ENCODE measurements at regions not wholly inside any gene's neighbourhood (a gene's known extent, or its start where the extent isn't known, plus 50 kb on each side); places are given as distances from the start of the nearest gene placed in this dataset.

- no peaks in the 10 kb centered on the region for H3K4me1 ChIP-seq (ENCODE audit: control insufficient read depth in 1 of 2, insufficient read depth in 2 of 2, low read length in 2 of 2)
- H3K27me3 ChIP-seq (ENCODE audit: control insufficient read depth in 1 of 2, insufficient read depth in 2 of 2, low read length in 1 of 2) = no peaks in the 10 kb centered on the region
- 37 to 40% methylated on average over 5 of the region's 5 CpGs for WGBS, 2 donors
- no peak for DNase-seq
- intact Hi-C loops (cut with DNase I) = no loop called here
- H3K36me3 ChIP-seq (ENCODE audit: control insufficient read depth in 1 of 2, insufficient read depth in 2 of 2, low read length in 1 of 2) = no peaks in the 10 kb centered on the region
- no peak overlapping the region for H3K4me3 ChIP-seq (ENCODE audit: low read length in 2 of 2)
- H3K27ac ChIP-seq (ENCODE audit: low read depth in 1 of 2, low read length in 2 of 2) = no peak overlapping the region
- H3K9me3 ChIP-seq (ENCODE audit: control insufficient read depth, low read length) = no peaks in the 10 kb centered on the region
- no peak for ATAC-seq (ENCODE audit: low FRiP score)
These were observed 326.3 kb downstream of the BMP4 start for GRCh38 chr14:53630336-53630735.

DNA sequence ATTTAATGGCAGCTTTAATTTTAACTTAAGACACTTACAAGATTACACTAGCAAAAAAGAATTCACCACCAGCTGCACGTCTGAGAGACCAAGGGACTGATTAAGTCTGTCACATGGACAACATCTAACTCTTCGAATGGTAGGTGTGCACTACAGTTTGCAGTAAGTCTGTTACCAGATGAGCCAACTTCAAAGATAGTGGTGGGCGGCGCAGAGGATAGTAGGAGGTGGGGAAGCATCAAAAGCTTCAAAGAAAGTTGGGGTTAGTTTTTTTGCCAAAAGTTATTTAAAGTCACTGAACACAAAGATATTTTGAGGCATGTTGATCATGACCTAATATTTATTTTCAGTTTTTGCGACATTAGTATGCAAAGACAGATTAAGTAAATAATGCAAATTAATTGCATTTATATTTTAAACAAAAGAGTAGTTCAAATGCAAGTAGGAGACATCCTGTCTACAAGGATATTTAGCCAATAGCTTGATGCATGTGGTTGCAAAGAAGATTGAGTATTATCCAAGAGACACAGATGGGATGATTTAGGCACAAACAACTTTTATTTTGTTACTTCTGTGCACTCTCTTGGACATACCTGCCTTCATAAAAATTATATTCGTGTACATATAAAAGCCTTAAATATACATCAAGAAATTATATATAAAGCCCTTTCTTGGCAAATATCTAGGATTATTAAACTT lies 327.7 kb downstream of the BMP4 start:
- no peaks in the 10 kb centered on the region for H3K36me3 ChIP-seq (ENCODE audit: control insufficient read depth in 1 of 2, insufficient read depth in 2 of 2, low read length in 1 of 2)
- DNase-seq (no peak), ATAC-seq (ENCODE audit: low FRiP score) (no peak)
- no peaks in the 10 kb centered on the region for H3K27me3 ChIP-seq (ENCODE audit: control insufficient read depth in 1 of 2, insufficient read depth in 2 of 2, low read length in 1 of 2)
- no peaks in the 10 kb centered on the region for H3K4me1 ChIP-seq (ENCODE audit: control insufficient read depth in 1 of 2, insufficient read depth in 2 of 2, low read length in 2 of 2)
- intact Hi-C loops (cut with DNase I) = no loop called here
- no peaks in the 10 kb centered on the region for H3K9me3 ChIP-seq (ENCODE audit: control insufficient read depth, low read length)
- H3K27ac ChIP-seq (ENCODE audit: low read depth in 1 of 2, low read length in 2 of 2) = no peak overlapping the region
- H3K4me3 ChIP-seq (ENCODE audit: low read length in 2 of 2) = no peak overlapping the region
- WGBS, 2 donors = 65% methylated on average over 6 of the region's 6 CpGs

- intact Hi-C loops (cut with DNase I) = no loop called here
- DNase-seq = no peak
- no peaks in the 10 kb centered on the region for H3K27me3 ChIP-seq (ENCODE audit: control insufficient read depth in 1 of 2, insufficient read depth in 2 of 2, low read length in 1 of 2)
- H3K27ac ChIP-seq (ENCODE audit: low read depth in 1 of 2, low read length in 2 of 2) = no peak overlapping the region
- H3K4me3 ChIP-seq (ENCODE audit: low read length in 2 of 2) = no peak overlapping the region
- ATAC-seq (ENCODE audit: low FRiP score) = no peak
- WGBS, 2 donors = 67 to 69% methylated on average over 1 of the region's 1 CpG
- H3K36me3 ChIP-seq (ENCODE audit: control insufficient read depth in 1 of 2, insufficient read depth in 2 of 2, low read length in 1 of 2) = no peaks in the 10 kb centered on the region
- H3K9me3 ChIP-seq (ENCODE audit: control insufficient read depth, low read length) = no peaks in the 10 kb centered on the region
- H3K4me1 ChIP-seq (ENCODE audit: control insufficient read depth in 1 of 2, insufficient read depth in 2 of 2, low read length in 2 of 2) = no peaks in the 10 kb centered on the region
These were observed 328.4 kb downstream of the BMP4 start for GRCh38 chr14:53628261-53628660.

- Histone ChIP-seq H3K9me3 (ENCODE audit: control insufficient read depth, low read length) (no peaks in the 10 kb centered on the region), H3K4me1 (ENCODE audit: control insufficient read depth in 1 of 2, insufficient read depth in 2 of 2, low read length in 2 of 2) (no peaks in the 10 kb centered on the region), H3K36me3 (ENCODE audit: control insufficient read depth in 1 of 2, insufficient read depth in 2 of 2, low read length in 1 of 2) (no peaks in the 10 kb centered on the region), H3K27ac (ENCODE audit: low read depth in 1 of 2, low read length in 2 of 2) (no peak overlapping the region), H3K4me3 (ENCODE audit: low read length in 2 of 2) (no peak overlapping the region), H3K27me3 (ENCODE audit: control insufficient read depth in 1 of 2, insufficient read depth in 2 of 2, low read length in 1 of 2) (no peaks in the 10 kb centered on the region)
- DNase-seq (no peak), ATAC-seq (ENCODE audit: low FRiP score) (no peak)
- WGBS, 2 donors = 87 to 93% methylated on average over 2 of the region's 2 CpGs
- intact Hi-C loops (cut with DNase I) = no loop called here
These were observed 329.9 kb downstream of the BMP4 start for GRCh38 chr14:53626761-53627160.

- H3K27me3 ChIP-seq (ENCODE audit: control insufficient read depth in 1 of 2, insufficient read depth in 2 of 2, low read length in 1 of 2) = no peaks in the 10 kb centered on the region
- H3K27ac ChIP-seq (ENCODE audit: low read depth in 1 of 2, low read length in 2 of 2) = no peak overlapping the region
- no peaks in the 10 kb centered on the region for H3K9me3 ChIP-seq (ENCODE audit: control insufficient read depth, low read length)
- H3K4me3 ChIP-seq (ENCODE audit: low read length in 2 of 2) = no peak overlapping the region
- DNase-seq (no peak), ATAC-seq (ENCODE audit: low FRiP score) (no peak)
- intact Hi-C loops (cut with DNase I) = no loop called here
- H3K4me1 ChIP-seq (ENCODE audit: control insufficient read depth in 1 of 2, insufficient read depth in 2 of 2, low read length in 2 of 2) = no peaks in the 10 kb centered on the region
- 89 to 93% methylated on average over 3 of the region's 3 CpGs for WGBS, 2 donors
- H3K36me3 ChIP-seq (ENCODE audit: control insufficient read depth in 1 of 2, insufficient read depth in 2 of 2, low read length in 1 of 2) = no peaks in the 10 kb centered on the region
These were observed 334.2 kb downstream of the BMP4 start for GRCh38 chr14:53622447-53622846.

GRCh38 chr14:53621921-53622320 lies 334.7 kb downstream of the BMP4 start:
- no peaks in the 10 kb centered on the region for H3K27me3 ChIP-seq (ENCODE audit: control insufficient read depth in 1 of 2, insufficient read depth in 2 of 2, low read length in 1 of 2)
- intact Hi-C loops (cut with DNase I) = no loop called here
- H3K4me1 ChIP-seq (ENCODE audit: control insufficient read depth in 1 of 2, insufficient read depth in 2 of 2, low read length in 2 of 2) = no peaks in the 10 kb centered on the region
- H3K36me3 ChIP-seq (ENCODE audit: control insufficient read depth in 1 of 2, insufficient read depth in 2 of 2, low read length in 1 of 2) = no peaks in the 10 kb centered on the region
- no peak overlapping the region for H3K27ac ChIP-seq (ENCODE audit: low read depth in 1 of 2, low read length in 2 of 2)
- H3K4me3 ChIP-seq (ENCODE audit: low read length in 2 of 2) = no peak overlapping the region
- no peak for DNase-seq
- H3K9me3 ChIP-seq (ENCODE audit: control insufficient read depth, low read length) = no peaks in the 10 kb centered on the region
- ATAC-seq (ENCODE audit: low FRiP score) = no peak
- 45 to 53% methylated on average over 2 of the region's 2 CpGs for WGBS, 2 donors

GRCh38 chr14:53621433-53621832 lies 335.2 kb downstream of the BMP4 start:
- H3K36me3 ChIP-seq (ENCODE audit: control insufficient read depth in 1 of 2, insufficient read depth in 2 of 2, low read length in 1 of 2) = no peaks in the 10 kb centered on the region
- intact Hi-C loops (cut with DNase I) = no loop called here
- WGBS, 2 donors = 94 to 96% methylated on average over 3 of the region's 3 CpGs
- ATAC-seq (ENCODE audit: low FRiP score) = no peak
- H3K9me3 ChIP-seq (ENCODE audit: control insufficient read depth, low read length) = no peaks in the 10 kb centered on the region
- H3K4me1 ChIP-seq (ENCODE audit: control insufficient read depth in 1 of 2, insufficient read depth in 2 of 2, low read length in 2 of 2) = no peaks in the 10 kb centered on the region
- no peak for DNase-seq
- H3K4me3 ChIP-seq (ENCODE audit: low read length in 2 of 2) = no peak overlapping the region
- H3K27me3 ChIP-seq (ENCODE audit: control insufficient read depth in 1 of 2, insufficient read depth in 2 of 2, low read length in 1 of 2) = no peaks in the 10 kb centered on the region
- H3K27ac ChIP-seq (ENCODE audit: low read depth in 1 of 2, low read length in 2 of 2) = no peak overlapping the region

- no peak for ATAC-seq (ENCODE audit: low FRiP score)
- intact Hi-C loops (cut with DNase I) = no loop called here
- Histone ChIP-seq H3K4me1 (ENCODE audit: control insufficient read depth in 1 of 2, insufficient read depth in 2 of 2, low read length in 2 of 2) (no peaks in the 10 kb centered on the region), H3K9me3 (ENCODE audit: control insufficient read depth, low read length) (no peaks in the 10 kb centered on the region), H3K4me3 (ENCODE audit: low read length in 2 of 2) (no peak overlapping the region), H3K27me3 (ENCODE audit: control insufficient read depth in 1 of 2, insufficient read depth in 2 of 2, low read length in 1 of 2) (no peaks in the 10 kb centered on the region), H3K27ac (ENCODE audit: low read depth in 1 of 2, low read length in 2 of 2) (no peak overlapping the region), H3K36me3 (ENCODE audit: control insufficient read depth in 1 of 2, insufficient read depth in 2 of 2, low read length in 1 of 2) (no peaks in the 10 kb centered on the region)
- no peak for DNase-seq
- 87 to 93% methylated on average over 1 of the region's 1 CpG for WGBS, 2 donors
These were observed 335.7 kb downstream of the BMP4 start for GRCh38 chr14:53620890-53621289.

- intact Hi-C loops (cut with DNase I) = no loop called here
- Histone ChIP-seq H3K27me3 (ENCODE audit: control insufficient read depth in 1 of 2, insufficient read depth in 2 of 2, low read length in 1 of 2) (no peaks in the 10 kb centered on the region), H3K4me3 (ENCODE audit: low read length in 2 of 2) (no peak overlapping the region), H3K9me3 (ENCODE audit: control insufficient read depth, low read length) (no peaks in the 10 kb centered on the region), H3K4me1 (ENCODE audit: control insufficient read depth in 1 of 2, insufficient read depth in 2 of 2, low read length in 2 of 2) (no peaks in the 10 kb centered on the region), H3K36me3 (ENCODE audit: control insufficient read depth in 1 of 2, insufficient read depth in 2 of 2, low read length in 1 of 2) (no peaks in the 10 kb centered on the region), H3K27ac (ENCODE audit: low read depth in 1 of 2, low read length in 2 of 2) (no peak overlapping the region)
- 20 to 26% methylated on average over 2 of the region's 2 CpGs for WGBS, 2 donors
- no peak for DNase-seq
- ATAC-seq (ENCODE audit: low FRiP score) = no peak
These were observed 336.3 kb downstream of the BMP4 start for GRCh38 chr14:53620317-53620716.

Measured in aorta (tissue), 5 donors.